DND-41 (cell line): ENCODE measurements at regions not wholly inside any gene's neighbourhood (a gene's known extent, or its start where the extent isn't known, plus 50 kb on each side); places are given as distances from the start of the nearest gene placed in this dataset.

Experiments used
- ATAC-seq: fragments of 200-7000 bp; cut with Tn5 transposase; 3 replicates; pipeline ENCODE4 v1.9.1; 2021; ENCODE audit warnings: low read depth; ENCODE audit not compliant: insufficient read depth
- DNase-seq: peaks from one replicate; pipeline ENCODE4 v3.0.0-alpha.2; 2020
- H2AFZ ChIP-seq: 2 replicates; pipeline ENCODE4 v1.6.0; 2012; ENCODE audit warnings: low read depth, low read length
- H3K27ac ChIP-seq: 2 replicates; pipeline ENCODE4 v1.5.1; 2012; ENCODE audit warnings: low read length, inconsistent platforms
- H3K27me3 ChIP-seq: fragments of 200-600 bp; sonication (generic); 2 replicates; pipeline ENCODE4 v1.6.0; 2012; ENCODE audit warnings: low read length, mild to moderate bottlenecking, inconsistent platforms; ENCODE audit not compliant: insufficient read depth, poor library complexity
- H3K36me3 ChIP-seq: 2 replicates; pipeline ENCODE4 v1.5.1; 2012; ENCODE audit warnings: low read length, inconsistent platforms; ENCODE audit not compliant: insufficient read depth
- H3K4me1 ChIP-seq: 2 replicates; pipeline ENCODE4 v1.5.1; 2012; ENCODE audit warnings: mild to moderate bottlenecking, low read length; ENCODE audit not compliant: insufficient read depth
- H3K4me2 ChIP-seq: 2 replicates; pipeline ENCODE4 v1.6.0; 2012; ENCODE audit warnings: mild to moderate bottlenecking, moderate library complexity, low read length, inconsistent platforms; ENCODE audit not compliant: insufficient read depth
- H3K4me3 ChIP-seq, 2 experiments: fragments of 200-600 bp in 1 of 2; shearing (Covaris generic) in 1 of 2; 2 replicates each; pipeline ENCODE4 v1.5.1; 2012 to 2016; ENCODE audit warnings: inconsistent platforms in 2 of 2, low read length in 2 of 2, mild to moderate bottlenecking in 2 of 2, low read depth in 1 of 2, moderate library complexity in 1 of 2
- H3K79me2 ChIP-seq: 2 replicates; pipeline ENCODE4 v1.6.0; 2012; ENCODE audit warnings: low read length, inconsistent platforms; ENCODE audit not compliant: insufficient read depth
- H3K9ac ChIP-seq: 2 replicates; pipeline ENCODE4 v1.6.0; 2012; ENCODE audit warnings: low read depth, mild to moderate bottlenecking, inconsistent platforms, low read length, moderate library complexity
- H3K9me3 ChIP-seq: 2 replicates; pipeline ENCODE4 v1.5.1; 2012; ENCODE audit warnings: low read length, moderate library complexity, mild to moderate bottlenecking, inconsistent platforms; ENCODE audit not compliant: insufficient read depth, severe bottlenecking
- H4K20me1 ChIP-seq: 2 replicates; pipeline ENCODE4 v1.6.0; 2012; ENCODE audit warnings: low read length; ENCODE audit not compliant: insufficient read depth
- CTCF ChIP-seq: IDR thresholded peaks from 2 replicates; pipeline ENCODE4 v1.5.1; 2012; ENCODE audit warnings: borderline replicate concordance, low read length, moderate library complexity, mild to moderate bottlenecking; ENCODE audit not compliant: poor library complexity, severe bottlenecking; ENCODE audit errors: extremely low read depth
- EZH2 ChIP-seq: IDR thresholded peaks from 3 replicates; pipeline ENCODE4 v1.6.1; 2012; ENCODE audit warnings: borderline replicate concordance, low read depth, mild to moderate bottlenecking, moderate library complexity, low read length, inconsistent platforms; ENCODE audit not compliant: severe bottlenecking

GRCh38 chr10:121312587-121312986 lies 285.7 kb downstream of the FGFR2 start:
- TF ChIP-seq CTCF: no peak
- no peaks in the 10 kb centered on the region for H3K79me2 ChIP-seq
- ATAC-seq (no peak), DNase-seq (no peak)
- H3K9me3 ChIP-seq: no peaks in the 10 kb centered on the region
- H3K27me3 ChIP-seq: peaks cover 5% of the 10 kb centered on the region
- H3K4me1 ChIP-seq: no peaks in the 10 kb centered on the region
- no peaks in the 10 kb centered on the region for H4K20me1 ChIP-seq
- no peak overlapping the region for H3K4me3 ChIP-seq
- H3K36me3 ChIP-seq: no peaks in the 10 kb centered on the region
- no peak overlapping the region for H3K9ac ChIP-seq
- H2AFZ ChIP-seq: no peak overlapping the region
- no peak overlapping the region for H3K27ac ChIP-seq
- no peak overlapping the region for H3K4me2 ChIP-seq

- no peak overlapping the region for H3K27ac ChIP-seq
- H3K9ac ChIP-seq: no peak overlapping the region
- H2AFZ ChIP-seq: no peak overlapping the region
- H3K79me2 ChIP-seq: no peaks in the 10 kb centered on the region
- H3K4me2 ChIP-seq: no peak overlapping the region
- DNase-seq: no peak
- no peaks in the 10 kb centered on the region for H3K9me3 ChIP-seq
- peaks cover 5% of the 10 kb centered on the region for H3K27me3 ChIP-seq
- no peaks in the 10 kb centered on the region for H3K36me3 ChIP-seq
- H4K20me1 ChIP-seq: no peaks in the 10 kb centered on the region
- H3K4me3 ChIP-seq: no peak overlapping the region
- ATAC-seq: no peak
- no peaks in the 10 kb centered on the region for H3K4me1 ChIP-seq
- TF ChIP-seq EZH2: no peak
- no peak for TF ChIP-seq CTCF
These were observed 284.9 kb downstream of the FGFR2 start for GRCh38 chr10:121313119-121313875.

GRCh38 chr10:121316432-121316831 lies 281.8 kb downstream of the FGFR2 start:
- H3K4me1 ChIP-seq: no peaks in the 10 kb centered on the region
- H2AFZ ChIP-seq: no peak overlapping the region
- no peaks in the 10 kb centered on the region for H3K27me3 ChIP-seq
- H3K36me3 ChIP-seq: no peaks in the 10 kb centered on the region
- ATAC-seq (no peak), DNase-seq (no peak)
- H3K4me2 ChIP-seq: no peak overlapping the region
- H3K79me2 ChIP-seq: no peaks in the 10 kb centered on the region
- no peak overlapping the region for H3K27ac ChIP-seq
- no peaks in the 10 kb centered on the region for H4K20me1 ChIP-seq
- TF ChIP-seq EZH2 (no peak), CTCF (no peak)
- no peak overlapping the region for H3K4me3 ChIP-seq
- H3K9ac ChIP-seq: no peak overlapping the region
- no peaks in the 10 kb centered on the region for H3K9me3 ChIP-seq
